GM23338 (cell line): ENCODE measurements at regions not wholly inside any gene's neighbourhood (a gene's known extent, or its start where the extent isn't known, plus 50 kb on each side); places are given as distances from the start of the nearest gene placed in this dataset.

ENCODE experiments used
- CREB1 ChIP-seq: fragments of 250-450 bp; sonication (Bioruptor Pico); IDR thresholded peaks from 2 replicates; pipeline ENCODE4 v1.5.0; 2020; ENCODE audit warnings: low read depth, mild to moderate bottlenecking, moderate library complexity
- ETS1 ChIP-seq: IDR thresholded peaks from 2 replicates; pipeline ENCODE4 v1.6.1; 2016; ENCODE audit warnings: antibody characterized with exemption
- EZH2 ChIP-seq: fragments of 200-600 bp; sonication (generic); IDR thresholded peaks from one replicate; pipeline ENCODE4 v1.8.0; 2017; ENCODE audit warnings: antibody characterized with exemption, mild to moderate bottlenecking, low read depth; ENCODE audit not compliant: unreplicated experiment
- EZH2phosphoT487 ChIP-seq: fragments of 200-600 bp; sonication (generic); IDR thresholded peaks from one replicate; pipeline ENCODE4 v1.8.1; 2018; ENCODE audit warnings: antibody characterized with exemption; ENCODE audit not compliant: unreplicated experiment
- POLR2AphosphoS5 ChIP-seq: IDR thresholded peaks from 2 replicates; pipeline ENCODE4 v1.6.1; 2016; ENCODE audit warnings: antibody characterized with exemption, low read depth
- STAT1 ChIP-seq: IDR thresholded peaks from one replicate; pipeline ENCODE4 v1.6.1; 2016; ENCODE audit warnings: antibody characterized with exemption; ENCODE audit not compliant: unreplicated experiment
- TF ChIP-seq, protein P1 (sequence below), 2 experiments: fragments of 200-600 bp in 1 of 2; sonication (generic) in 1 of 2; conservative IDR thresholded peaks; 2 replicates each; pipeline versions ENCODE4 v1.5.1 to v1.6.1; 2016 to 2017; ENCODE audit warnings: antibody characterized with exemption in 2 of 2, low read depth in 2 of 2, mild to moderate bottlenecking in 2 of 2, moderate library complexity in 1 of 2
- TF ChIP-seq, protein P2 (sequence below): IDR thresholded peaks from one replicate; pipeline ENCODE4 v1.6.1; 2018; ENCODE audit warnings: antibody characterized with exemption; ENCODE audit not compliant: unreplicated experiment

DNA sequence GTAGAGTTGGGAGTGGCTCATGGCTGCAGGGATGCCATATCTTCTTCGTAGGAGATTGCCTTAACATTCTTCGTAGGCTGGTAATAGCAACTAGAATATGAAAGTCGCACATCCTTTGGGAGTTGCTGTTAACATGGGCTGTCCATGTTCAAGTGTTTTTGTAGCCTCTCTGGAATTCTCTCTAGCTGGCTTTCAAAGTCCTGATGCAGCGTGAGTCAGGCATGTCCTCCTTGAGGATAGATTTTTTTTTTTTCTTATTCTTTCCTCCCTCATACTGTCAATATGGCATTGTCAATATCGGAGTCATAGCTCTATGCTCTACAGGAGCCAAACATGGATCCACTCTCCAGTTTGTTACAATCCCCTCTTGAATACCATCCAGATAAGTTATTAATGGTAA, 494.8 kb upstream of the WWC1 start:
- TF ChIP-seq, protein P1, sequence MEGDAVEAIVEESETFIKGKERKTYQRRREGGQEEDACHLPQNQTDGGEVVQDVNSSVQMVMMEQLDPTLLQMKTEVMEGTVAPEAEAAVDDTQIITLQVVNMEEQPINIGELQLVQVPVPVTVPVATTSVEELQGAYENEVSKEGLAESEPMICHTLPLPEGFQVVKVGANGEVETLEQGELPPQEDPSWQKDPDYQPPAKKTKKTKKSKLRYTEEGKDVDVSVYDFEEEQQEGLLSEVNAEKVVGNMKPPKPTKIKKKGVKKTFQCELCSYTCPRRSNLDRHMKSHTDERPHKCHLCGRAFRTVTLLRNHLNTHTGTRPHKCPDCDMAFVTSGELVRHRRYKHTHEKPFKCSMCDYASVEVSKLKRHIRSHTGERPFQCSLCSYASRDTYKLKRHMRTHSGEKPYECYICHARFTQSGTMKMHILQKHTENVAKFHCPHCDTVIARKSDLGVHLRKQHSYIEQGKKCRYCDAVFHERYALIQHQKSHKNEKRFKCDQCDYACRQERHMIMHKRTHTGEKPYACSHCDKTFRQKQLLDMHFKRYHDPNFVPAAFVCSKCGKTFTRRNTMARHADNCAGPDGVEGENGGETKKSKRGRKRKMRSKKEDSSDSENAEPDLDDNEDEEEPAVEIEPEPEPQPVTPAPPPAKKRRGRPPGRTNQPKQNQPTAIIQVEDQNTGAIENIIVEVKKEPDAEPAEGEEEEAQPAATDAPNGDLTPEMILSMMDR (conservative IDR thresholded peaks at IDR 0.05; ENCODE audit: low read depth in 2 of 2): no peak
- TF ChIP-seq POLR2AphosphoS5 (no peak), EZH2 (no peak), CREB1 (no peak), EZH2phosphoT487 (no peak), ETS1 (no peak), STAT1 (no peak)
- TF ChIP-seq, protein P2, sequence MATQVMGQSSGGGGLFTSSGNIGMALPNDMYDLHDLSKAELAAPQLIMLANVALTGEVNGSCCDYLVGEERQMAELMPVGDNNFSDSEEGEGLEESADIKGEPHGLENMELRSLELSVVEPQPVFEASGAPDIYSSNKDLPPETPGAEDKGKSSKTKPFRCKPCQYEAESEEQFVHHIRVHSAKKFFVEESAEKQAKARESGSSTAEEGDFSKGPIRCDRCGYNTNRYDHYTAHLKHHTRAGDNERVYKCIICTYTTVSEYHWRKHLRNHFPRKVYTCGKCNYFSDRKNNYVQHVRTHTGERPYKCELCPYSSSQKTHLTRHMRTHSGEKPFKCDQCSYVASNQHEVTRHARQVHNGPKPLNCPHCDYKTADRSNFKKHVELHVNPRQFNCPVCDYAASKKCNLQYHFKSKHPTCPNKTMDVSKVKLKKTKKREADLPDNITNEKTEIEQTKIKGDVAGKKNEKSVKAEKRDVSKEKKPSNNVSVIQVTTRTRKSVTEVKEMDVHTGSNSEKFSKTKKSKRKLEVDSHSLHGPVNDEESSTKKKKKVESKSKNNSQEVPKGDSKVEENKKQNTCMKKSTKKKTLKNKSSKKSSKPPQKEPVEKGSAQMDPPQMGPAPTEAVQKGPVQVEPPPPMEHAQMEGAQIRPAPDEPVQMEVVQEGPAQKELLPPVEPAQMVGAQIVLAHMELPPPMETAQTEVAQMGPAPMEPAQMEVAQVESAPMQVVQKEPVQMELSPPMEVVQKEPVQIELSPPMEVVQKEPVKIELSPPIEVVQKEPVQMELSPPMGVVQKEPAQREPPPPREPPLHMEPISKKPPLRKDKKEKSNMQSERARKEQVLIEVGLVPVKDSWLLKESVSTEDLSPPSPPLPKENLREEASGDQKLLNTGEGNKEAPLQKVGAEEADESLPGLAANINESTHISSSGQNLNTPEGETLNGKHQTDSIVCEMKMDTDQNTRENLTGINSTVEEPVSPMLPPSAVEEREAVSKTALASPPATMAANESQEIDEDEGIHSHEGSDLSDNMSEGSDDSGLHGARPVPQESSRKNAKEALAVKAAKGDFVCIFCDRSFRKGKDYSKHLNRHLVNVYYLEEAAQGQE: no peak
